ENCODE measurements at regions not wholly inside any gene's neighbourhood (a gene's known extent, or its start where the extent isn't known, plus 50 kb on each side); places are given as distances from the start of the nearest gene placed in this dataset.

DNA sequence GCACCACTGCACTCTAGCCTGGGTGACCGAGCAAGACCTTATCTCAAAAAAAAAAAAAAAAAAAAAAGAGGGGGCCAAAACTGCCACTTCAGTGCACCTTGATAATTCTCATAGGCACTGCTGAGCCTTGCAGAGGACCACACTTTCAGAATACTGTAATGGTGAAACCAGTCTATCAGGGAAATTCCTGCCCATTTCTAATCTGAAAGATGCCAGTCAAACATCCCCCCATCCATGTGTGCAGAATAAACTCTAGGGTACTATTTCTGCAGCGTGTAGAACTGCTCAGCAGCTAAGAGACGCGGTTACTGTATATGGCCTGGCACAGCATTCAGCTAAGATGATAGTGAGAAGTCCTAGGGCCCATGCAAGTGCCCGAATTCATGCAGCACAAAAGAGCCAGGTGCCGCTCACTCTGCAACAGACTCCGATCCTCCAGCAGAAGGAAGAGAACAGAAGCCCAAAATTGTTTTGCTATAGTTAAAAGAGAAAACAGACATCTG, 286.8 kb upstream of the KLF14 start:
- no peaks in the 10 kb centered on the region for H3K27me3 ChIP-seq
- no peak overlapping the region for H3K9ac ChIP-seq
- peaks cover 0 to 76% (median 20%) of the 10 kb centered on the region in 11 experiments; a peak in 14 of 22 replicates for H3K36me3 ChIP-seq
- H4K20me1 ChIP-seq, result peaks cover 6 to 100% (median 74%) of the 10 kb centered on the region in 11 experiments; a peak in 19 of 22 replicates
- H3K4me3 ChIP-seq, result no peak overlapping the region
- peak overlapping the region in 2 of 11 experiments; percentile 50 to 52; a peak in 3 of 22 replicates for H3K4me2 ChIP-seq
- peaks cover 0 to 9% (median 0%) of the 10 kb centered on the region in 11 experiments; a peak in 5 of 22 replicates for H3K9me3 ChIP-seq (replicated peaks in 1 of 11)
- peaks cover 13 to 27% (median 19%) of the 10 kb centered on the region in 10 experiments for H3K4me1 ChIP-seq
- TF ChIP-seq Cebpa-rat (IDR thresholded peaks at IDR 0.05), result no peak
- no peak overlapping the region for H3K27ac ChIP-seq

DNA sequence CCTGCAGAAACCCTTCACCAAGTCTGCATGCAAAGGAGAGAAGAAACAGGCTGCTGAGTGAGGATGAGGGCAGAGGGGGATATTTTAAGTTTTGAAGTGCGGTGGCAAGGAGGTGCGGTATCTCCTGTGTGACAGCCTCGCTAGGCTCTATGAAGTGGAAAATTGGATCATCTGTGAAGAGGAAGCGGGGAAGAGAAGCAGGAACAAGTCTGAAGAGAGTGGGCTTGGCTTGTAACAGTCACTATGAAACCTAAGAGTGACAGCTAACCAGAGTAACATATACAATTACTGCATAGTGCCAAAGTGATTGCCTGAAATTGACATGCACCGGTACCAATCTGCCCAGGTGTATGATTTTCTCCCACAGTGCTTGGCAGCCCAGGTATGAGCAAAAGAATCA, 287.5 kb upstream of the KLF14 start:
- Histone ChIP-seq H3K4me2 (peak overlapping the region; percentile 36 to 69 (median 55)), H3K9ac (0 out of 22 replicates have a peak overlapping the region, but pooled peaks of 1 of the 11 experiments have one; percentile 6)

DNA sequence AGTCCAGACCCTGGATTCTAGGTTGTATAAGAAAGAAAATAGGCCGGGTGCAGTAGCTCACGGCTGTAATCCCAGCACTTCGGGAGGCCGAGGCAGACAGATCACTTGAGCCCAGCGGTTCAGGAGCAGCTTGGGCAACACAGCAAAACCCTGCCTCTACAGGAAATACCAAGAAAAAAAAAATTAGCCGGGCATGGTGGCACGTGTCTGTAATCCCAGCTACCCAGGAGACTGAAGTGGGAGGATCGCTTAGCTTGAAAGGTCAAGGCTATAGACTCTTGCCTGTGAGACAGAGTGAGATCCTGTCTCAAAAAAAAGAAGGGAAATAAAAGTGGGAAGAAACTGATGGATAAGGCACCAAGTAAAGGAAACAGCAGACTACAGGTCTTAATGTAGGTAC, 287.9 kb upstream of the KLF14 start:
- Histone ChIP-seq H3K27ac (no peak overlapping the region), H3K9me3 (replicated peaks in 1 of 11) (peaks cover 0 to 9% (median 0%) of the 10 kb centered on the region in 11 experiments; a peak in 5 of 22 replicates), H3K4me1 (peaks cover 13 to 38% (median 23%) of the 10 kb centered on the region in 10 experiments), H3K9ac (0 out of 22 replicates have a peak overlapping the region, but pooled peaks of 1 of the 11 experiments have one; percentile 6), H4K20me1 (peaks cover 10 to 100% (median 77%) of the 10 kb centered on the region in 11 experiments; a peak in 19 of 22 replicates), H3K4me3 (no peak overlapping the region), H3K4me2 (peak overlapping the region; percentile 36 to 69 (median 55)), H3K36me3 (peaks cover 0 to 65% (median 17%) of the 10 kb centered on the region in 11 experiments; a peak in 14 of 22 replicates), H3K27me3 (no peaks in the 10 kb centered on the region)
- TF ChIP-seq Cebpa-rat (IDR thresholded peaks at IDR 0.05), result no peak

More for the DNA sequence above, 287.5 kb upstream of the KLF14 start:
- Histone ChIP-seq H3K4me3 (no peak overlapping the region), H3K4me1 (peaks cover 13 to 33% (median 20%) of the 10 kb centered on the region in 10 experiments), H3K27me3 (no peaks in the 10 kb centered on the region), H4K20me1 (peaks cover 6 to 100% (median 77%) of the 10 kb centered on the region in 11 experiments; a peak in 19 of 22 replicates), H3K27ac (no peak overlapping the region), H3K36me3 (peaks cover 0 to 70% (median 20%) of the 10 kb centered on the region in 11 experiments; a peak in 14 of 22 replicates), H3K9me3 (replicated peaks in 1 of 11) (peaks cover 0 to 9% (median 0%) of the 10 kb centered on the region in 11 experiments; a peak in 5 of 22 replicates)
- no peak for TF ChIP-seq Cebpa-rat (IDR thresholded peaks at IDR 0.05)

- no peak overlapping the region for H3K4me3 ChIP-seq
- peaks cover 9 to 65% (median 29%) of the 10 kb centered on the region in 10 experiments for H3K4me1 ChIP-seq
- H3K4me2 ChIP-seq, result peak overlapping the region in 5 of 11 experiments; percentile 20 to 81 (median 57); a peak in 5 of 22 replicates
- peaks cover 0 to 42% (median 12%) of the 10 kb centered on the region in 11 experiments; a peak in 15 of 22 replicates for H3K36me3 ChIP-seq
- H3K9ac ChIP-seq, result no peak overlapping the region
- peak overlapping the region in 3 of 11 experiments; percentile 18 to 63 (median 55); a peak in 5 of 22 replicates for H3K27ac ChIP-seq
- no peak for TF ChIP-seq Cebpa-rat (IDR thresholded peaks at IDR 0.05)
- H3K9me3 ChIP-seq (replicated peaks in 1 of 11), result peaks cover 0 to 9% (median 0%) of the 10 kb centered on the region in 11 experiments; a peak in 5 of 22 replicates
- peaks cover 20 to 100% (median 72%) of the 10 kb centered on the region in 11 experiments; a peak in 18 of 22 replicates for H4K20me1 ChIP-seq
- H3K27me3 ChIP-seq, result no peaks in the 10 kb centered on the region
Measured at GRCh38 chr7:131026297-131027000, 292.4 kb upstream of the KLF14 start.

- H3K27me3 ChIP-seq, result no peaks in the 10 kb centered on the region
- H3K27ac ChIP-seq, result peak overlapping the region in 2 of 11 experiments; percentile 31 to 63; a peak in 3 of 22 replicates
- H3K4me3 ChIP-seq, result no peak overlapping the region
- H3K4me1 ChIP-seq, result peaks cover 0 to 62% (median 20%) of the 10 kb centered on the region in 10 experiments; a peak in 17 of 20 replicates
- peaks cover 15 to 100% (median 64%) of the 10 kb centered on the region in 11 experiments; a peak in 17 of 22 replicates for H4K20me1 ChIP-seq
- H3K9me3 ChIP-seq (replicated peaks in 1 of 11), result peaks cover 0 to 9% (median 0%) of the 10 kb centered on the region in 11 experiments; a peak in 5 of 22 replicates
- peak overlapping the region in 6 of 11 experiments; percentile 6 to 81 (median 54); a peak in 10 of 22 replicates for H3K4me2 ChIP-seq
- H3K9ac ChIP-seq, result no peak overlapping the region
- no peak for TF ChIP-seq Cebpa-rat (IDR thresholded peaks at IDR 0.05)
- peaks cover 0 to 46% (median 12%) of the 10 kb centered on the region in 11 experiments; a peak in 15 of 22 replicates for H3K36me3 ChIP-seq
Measured at GRCh38 chr7:131027287-131027773, 293.3 kb upstream of the KLF14 start.

DNA sequence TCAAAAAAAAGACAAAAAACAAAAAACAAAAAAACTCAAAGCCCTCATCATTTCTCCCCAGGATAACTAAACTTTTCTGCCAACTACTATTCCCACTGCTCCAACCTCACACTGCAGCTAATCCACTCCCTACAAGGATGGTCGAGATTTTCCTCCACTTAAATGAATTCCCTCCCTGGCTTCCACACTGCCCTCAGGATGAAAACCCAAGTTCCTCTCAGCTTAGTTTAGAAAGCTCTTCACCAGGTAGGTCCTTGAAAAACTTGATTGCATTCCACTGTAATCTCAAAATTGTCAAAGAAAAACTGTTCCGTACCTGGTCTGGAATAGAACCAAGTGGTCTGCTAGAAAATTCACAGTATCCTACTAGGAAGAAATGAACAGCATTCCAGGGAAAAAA, 294.3 kb upstream of the KLF14 start:
- Histone ChIP-seq H3K9me3 (replicated peaks in 1 of 11) (peaks cover 0 to 5% (median 0%) of the 10 kb centered on the region in 11 experiments; a peak in 4 of 22 replicates), H3K4me1 (peaks cover 0 to 62% (median 15%) of the 10 kb centered on the region in 10 experiments; a peak in 14 of 20 replicates), H4K20me1 (peaks cover 15 to 100% (median 66%) of the 10 kb centered on the region in 11 experiments; a peak in 18 of 22 replicates), H3K9ac (no peak overlapping the region), H3K36me3 (peaks cover 0 to 38% (median 12%) of the 10 kb centered on the region in 11 experiments; a peak in 15 of 22 replicates), H3K27ac (0 out of 22 replicates have a peak overlapping the region, but pooled peaks of 1 of the 11 experiments have one; percentile 3), H3K4me2 (peak overlapping the region in 3 of 11 experiments; percentile 57 to 81 (median 64); a peak in 3 of 22 replicates), H3K4me3 (no peak overlapping the region), H3K27me3 (no peaks in the 10 kb centered on the region)
- TF ChIP-seq Cebpa-rat (IDR thresholded peaks at IDR 0.05), result no peak

- H3K27me3 ChIP-seq, result no peaks in the 10 kb centered on the region
- peaks cover 0 to 36% (median 6%) of the 10 kb centered on the region in 11 experiments; a peak in 11 of 22 replicates for H3K36me3 ChIP-seq
- no peak for TF ChIP-seq Cebpa-rat (IDR thresholded peaks at IDR 0.05)
- H3K4me3 ChIP-seq, result no peak overlapping the region
- peaks cover 15 to 100% (median 74%) of the 10 kb centered on the region in 11 experiments; a peak in 18 of 22 replicates for H4K20me1 ChIP-seq
- H3K4me1 ChIP-seq, result peaks cover 0 to 64% (median 15%) of the 10 kb centered on the region in 10 experiments; a peak in 14 of 20 replicates
- H3K4me2 ChIP-seq, result no peak overlapping the region; a peak in 1 of 22 replicates
- no peak overlapping the region for H3K27ac ChIP-seq
- H3K9me3 ChIP-seq (replicated peaks in 1 of 11), result no peaks in the 10 kb centered on the region
- H3K9ac ChIP-seq, result no peak overlapping the region
Measured at GRCh38 chr7:131029002-131029401, 295.0 kb upstream of the KLF14 start.

GRCh38 chr7:131031099-131031868, 296.4 kb upstream of the MKLN1 start:
- H3K27ac ChIP-seq, result no peak overlapping the region
- H4K20me1 ChIP-seq, result peaks cover 15 to 100% (median 68%) of the 10 kb centered on the region in 11 experiments; a peak in 18 of 22 replicates
- H3K36me3 ChIP-seq, result peaks cover 0 to 38% (median 0%) of the 10 kb centered on the region in 11 experiments; a peak in 5 of 22 replicates
- H3K27me3 ChIP-seq, result no peaks in the 10 kb centered on the region
- peaks cover 0 to 58% (median 15%) of the 10 kb centered on the region in 10 experiments; a peak in 14 of 20 replicates for H3K4me1 ChIP-seq
- H3K9ac ChIP-seq, result no peak overlapping the region
- no peak overlapping the region for H3K4me3 ChIP-seq
- H3K4me2 ChIP-seq, result peak overlapping the region in 1 of 11 experiments; percentile 17; a peak in 1 of 22 replicates
- H3K9me3 ChIP-seq (replicated peaks in 1 of 11), result no peaks in the 10 kb centered on the region
- no peak for TF ChIP-seq Cebpa-rat (IDR thresholded peaks at IDR 0.05)

Measured in BLaER1 treated with 17β-estradiol and CSF1 and Interleukin-3, amounts not matched to agents 10 nM and 100 nM (cell line).